Esophagus squamous epithelium (tissue), 4 donors: ENCODE measurements at regions not wholly inside any gene's neighbourhood (a gene's known extent, or its start where the extent isn't known, plus 50 kb on each side); places are given as distances from the start of the nearest gene placed in this dataset.

Experiments
- POLR2A ChIP-seq, 4 donors: fragments of 450-650 bp; IDR thresholded peaks; one replicate each; pipeline ENCODE4 v1.6.1; 2017; ENCODE audit warnings: antibody characterized with exemption in 4 of 4, mild to moderate bottlenecking in 4 of 4, moderate library complexity in 3 of 4
- TF ChIP-seq, protein P1 (sequence below), 6 experiments: fragments of 450-650 bp in 4 of 6; fragments of 200-600 bp in 2 of 6; sonication (generic) in 2 of 6; IDR thresholded peaks; one replicate each; pipeline ENCODE4 v1.5.1; 2016 to 2019; ENCODE audit warnings: antibody characterized with exemption in 6 of 6, mild to moderate bottlenecking in 4 of 6, moderate library complexity in 4 of 6

DNA sequence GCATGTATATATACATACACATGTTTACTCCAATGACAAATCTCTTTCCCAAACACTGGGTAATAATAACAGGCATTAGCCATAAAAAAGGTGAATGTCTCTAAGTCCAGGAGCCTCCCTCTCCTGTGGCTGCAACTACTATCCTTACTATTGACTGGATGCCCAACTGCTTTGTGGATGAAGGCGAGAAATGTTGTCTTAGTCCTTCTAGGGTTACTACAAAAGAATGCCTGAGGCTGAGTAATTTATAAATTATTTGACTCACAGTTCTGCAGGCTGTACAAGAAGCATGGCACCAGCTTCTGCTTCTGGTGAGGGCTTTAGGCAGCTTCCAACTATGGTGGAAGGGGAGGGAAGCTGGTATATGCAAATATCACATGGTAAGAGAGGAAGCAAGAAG is 366.0 kb upstream of the DDHD1 start:
- TF ChIP-seq, protein P1, sequence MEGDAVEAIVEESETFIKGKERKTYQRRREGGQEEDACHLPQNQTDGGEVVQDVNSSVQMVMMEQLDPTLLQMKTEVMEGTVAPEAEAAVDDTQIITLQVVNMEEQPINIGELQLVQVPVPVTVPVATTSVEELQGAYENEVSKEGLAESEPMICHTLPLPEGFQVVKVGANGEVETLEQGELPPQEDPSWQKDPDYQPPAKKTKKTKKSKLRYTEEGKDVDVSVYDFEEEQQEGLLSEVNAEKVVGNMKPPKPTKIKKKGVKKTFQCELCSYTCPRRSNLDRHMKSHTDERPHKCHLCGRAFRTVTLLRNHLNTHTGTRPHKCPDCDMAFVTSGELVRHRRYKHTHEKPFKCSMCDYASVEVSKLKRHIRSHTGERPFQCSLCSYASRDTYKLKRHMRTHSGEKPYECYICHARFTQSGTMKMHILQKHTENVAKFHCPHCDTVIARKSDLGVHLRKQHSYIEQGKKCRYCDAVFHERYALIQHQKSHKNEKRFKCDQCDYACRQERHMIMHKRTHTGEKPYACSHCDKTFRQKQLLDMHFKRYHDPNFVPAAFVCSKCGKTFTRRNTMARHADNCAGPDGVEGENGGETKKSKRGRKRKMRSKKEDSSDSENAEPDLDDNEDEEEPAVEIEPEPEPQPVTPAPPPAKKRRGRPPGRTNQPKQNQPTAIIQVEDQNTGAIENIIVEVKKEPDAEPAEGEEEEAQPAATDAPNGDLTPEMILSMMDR (IDR thresholded peaks at IDR 0.05): no peak
- TF ChIP-seq POLR2A (IDR thresholded peaks at IDR 0.05): no peak
